ENCODE measurements at regions not wholly inside any gene's neighbourhood (a gene's known extent, or its start where the extent isn't known, plus 50 kb on each side); places are given as distances from the start of the nearest gene placed in this dataset.
A peak's percentile ranks its signal among the peaks of the same experiment; 100 is the strongest.

DNA sequence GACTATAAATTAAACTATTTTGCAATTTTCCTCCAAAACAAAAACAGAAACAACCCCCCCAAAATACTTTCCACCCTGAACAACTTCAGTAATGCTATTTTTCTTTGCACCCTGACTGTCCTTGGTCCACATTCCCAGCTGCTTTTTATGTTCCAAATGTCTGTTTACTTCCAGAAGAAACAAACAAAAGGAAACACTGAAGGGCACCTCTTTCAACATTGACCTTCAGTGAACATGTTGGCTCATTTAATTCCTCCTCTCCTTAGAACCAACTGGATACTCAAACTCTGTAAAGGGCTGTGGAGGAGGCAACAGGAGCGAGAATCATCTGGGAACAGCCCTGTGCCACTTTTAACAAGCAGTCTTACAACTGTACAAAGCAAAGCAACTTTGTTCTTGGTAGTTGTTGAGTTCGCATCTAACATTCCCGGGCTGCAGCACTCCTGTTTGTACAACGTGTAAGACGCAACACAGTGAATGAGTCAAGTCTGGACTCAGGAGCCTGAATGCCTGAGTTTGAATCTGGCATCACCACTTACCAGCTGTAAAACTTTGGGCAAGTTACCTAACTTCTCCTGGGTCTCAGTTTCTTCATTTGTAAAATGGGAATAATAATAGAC lies 111.4 kb upstream of the GATA6 start (continued):
- TF ChIP-seq GZF1 (CRISPR knock-in tag; IDR thresholded peaks at IDR 0.05) (no peak), ZNF761 (CRISPR knock-in tag; conservative IDR thresholded peaks at IDR 0.05) (no peak), ZNF891 (CRISPR knock-in tag; IDR thresholded peaks at IDR 0.05) (no peak), ZNF331 (CRISPR knock-in tag; IDR thresholded peaks at IDR 0.05) (no peak), KDM1A (CRISPR knock-in tag; IDR thresholded peaks at IDR 0.05) (no peak), ZNF883 (CRISPR knock-in tag; IDR thresholded peaks at IDR 0.05; ENCODE audit: not compliant biosample characterization) (no peak), ZNF660 (CRISPR knock-in tag; IDR thresholded peaks at IDR 0.05; ENCODE audit: borderline replicate concordance, low read depth) (no peak), KDM5A (IDR thresholded peaks at IDR 0.05; ENCODE audit: borderline replicate concordance, low read length) (no peak), FOXP1 (IDR thresholded peaks at IDR 0.05) (no peak), FOXP1 (CRISPR knock-in tag; IDR thresholded peaks at IDR 0.05) (peak; percentile 92), CC2D1A (CRISPR knock-in tag; IDR thresholded peaks at IDR 0.05) (no peak), CREB1 (IDR thresholded peaks at IDR 0.05) (no peak), CREB1 (CRISPR knock-in tag; IDR thresholded peaks at IDR 0.05) (no peak), ESRRA (CRISPR knock-in tag; IDR thresholded peaks at IDR 0.05; ENCODE audit: low read depth) (peak; percentile 22; the same call in 1 of the 2 replicates), CAMTA2 (CRISPR knock-in tag; IDR thresholded peaks at IDR 0.05; ENCODE audit: borderline replicate concordance) (no peak), CCDC6 (CRISPR knock-in tag; IDR thresholded peaks at IDR 0.05) (no peak), ZNF33B (CRISPR knock-in tag; IDR thresholded peaks at IDR 0.05) (no peak), TBX2 (CRISPR knock-in tag; IDR thresholded peaks at IDR 0.05; ENCODE audit: borderline replicate concordance) (0 out of 2 replicates have a peak, but pooled peaks have one; percentile 46)
- TF ChIP-seq, protein P1, sequence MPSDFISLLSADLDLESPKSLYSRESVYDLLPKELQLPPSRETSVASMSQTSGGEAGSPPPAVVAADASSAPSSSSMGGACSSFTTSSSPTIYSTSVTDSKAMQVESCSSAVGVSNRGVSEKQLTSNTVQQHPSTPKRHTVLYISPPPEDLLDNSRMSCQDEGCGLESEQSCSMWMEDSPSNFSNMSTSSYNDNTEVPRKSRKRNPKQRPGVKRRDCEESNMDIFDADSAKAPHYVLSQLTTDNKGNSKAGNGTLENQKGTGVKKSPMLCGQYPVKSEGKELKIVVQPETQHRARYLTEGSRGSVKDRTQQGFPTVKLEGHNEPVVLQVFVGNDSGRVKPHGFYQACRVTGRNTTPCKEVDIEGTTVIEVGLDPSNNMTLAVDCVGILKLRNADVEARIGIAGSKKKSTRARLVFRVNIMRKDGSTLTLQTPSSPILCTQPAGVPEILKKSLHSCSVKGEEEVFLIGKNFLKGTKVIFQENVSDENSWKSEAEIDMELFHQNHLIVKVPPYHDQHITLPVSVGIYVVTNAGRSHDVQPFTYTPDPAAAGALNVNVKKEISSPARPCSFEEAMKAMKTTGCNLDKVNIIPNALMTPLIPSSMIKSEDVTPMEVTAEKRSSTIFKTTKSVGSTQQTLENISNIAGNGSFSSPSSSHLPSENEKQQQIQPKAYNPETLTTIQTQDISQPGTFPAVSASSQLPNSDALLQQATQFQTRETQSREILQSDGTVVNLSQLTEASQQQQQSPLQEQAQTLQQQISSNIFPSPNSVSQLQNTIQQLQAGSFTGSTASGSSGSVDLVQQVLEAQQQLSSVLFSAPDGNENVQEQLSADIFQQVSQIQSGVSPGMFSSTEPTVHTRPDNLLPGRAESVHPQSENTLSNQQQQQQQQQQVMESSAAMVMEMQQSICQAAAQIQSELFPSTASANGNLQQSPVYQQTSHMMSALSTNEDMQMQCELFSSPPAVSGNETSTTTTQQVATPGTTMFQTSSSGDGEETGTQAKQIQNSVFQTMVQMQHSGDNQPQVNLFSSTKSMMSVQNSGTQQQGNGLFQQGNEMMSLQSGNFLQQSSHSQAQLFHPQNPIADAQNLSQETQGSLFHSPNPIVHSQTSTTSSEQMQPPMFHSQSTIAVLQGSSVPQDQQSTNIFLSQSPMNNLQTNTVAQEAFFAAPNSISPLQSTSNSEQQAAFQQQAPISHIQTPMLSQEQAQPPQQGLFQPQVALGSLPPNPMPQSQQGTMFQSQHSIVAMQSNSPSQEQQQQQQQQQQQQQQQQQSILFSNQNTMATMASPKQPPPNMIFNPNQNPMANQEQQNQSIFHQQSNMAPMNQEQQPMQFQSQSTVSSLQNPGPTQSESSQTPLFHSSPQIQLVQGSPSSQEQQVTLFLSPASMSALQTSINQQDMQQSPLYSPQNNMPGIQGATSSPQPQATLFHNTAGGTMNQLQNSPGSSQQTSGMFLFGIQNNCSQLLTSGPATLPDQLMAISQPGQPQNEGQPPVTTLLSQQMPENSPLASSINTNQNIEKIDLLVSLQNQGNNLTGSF (CRISPR knock-in tag; IDR thresholded peaks at IDR 0.05): no peak
